HEK293 (cell line): ENCODE measurements at regions not wholly inside any gene's neighbourhood (a gene's known extent, or its start where the extent isn't known, plus 50 kb on each side); places are given as distances from the start of the nearest gene placed in this dataset.

Experiments used
- CTCF ChIA-PET: fragments of 350-600 bp; formaldehyde crosslinking; extraction: SDS; loops from one replicate; lab custom pipeline; 2021; ENCODE audit warnings: antibody characterized with exemption; lab: Yijun Ruan, JAX
- POLR2A ChIA-PET: fragments of 300-600 bp; formaldehyde crosslinking; extraction: SDS; loops from one replicate; lab custom pipeline; 2020; ENCODE audit warnings: antibody characterized with exemption, inconsistent platforms; lab: Yijun Ruan, JAX
- H3K27ac ChIP-seq: fragments of 200-500 bp; sonication (Bioruptor generic); 2 replicates; pipeline ENCODE4 v1.5.1; 2014; ENCODE audit warnings: low read depth, low read length, control low read depth, inconsistent platforms; ENCODE audit errors: extremely low read depth
- H3K36me3 ChIP-seq, 2 experiments: fragments of 200-500 bp in 1 of 2; sonication (Bioruptor generic) in 1 of 2; 1 replicate in 1 of 2; 2 replicates in 1 of 2; pipeline ENCODE4 v1.5.1; 2014 to 2017; ENCODE audit warnings: inconsistent platforms in 2 of 2, low read length in 2 of 2; ENCODE audit not compliant: control insufficient read depth in 2 of 2, insufficient read depth in 1 of 2
- H3K4me1 ChIP-seq: fragments of 200-500 bp; sonication (Bioruptor generic); 2 replicates; pipeline ENCODE4 v1.5.1; 2014; ENCODE audit warnings: mild to moderate bottlenecking, low read length, inconsistent platforms; ENCODE audit not compliant: control insufficient read depth, insufficient read depth
- H3K4me3 ChIP-seq: 2 replicates; pipeline ENCODE4 v1.5.1; 2011; ENCODE audit warnings: low read depth, mild to moderate bottlenecking, control low read depth, low read length, moderate library complexity
- H3K9me3 ChIP-seq: fragments of 200-500 bp; sonication (Bioruptor generic); 2 replicates; pipeline ENCODE4 v1.5.1; 2014; ENCODE audit warnings: low read depth, low read length, inconsistent platforms; ENCODE audit not compliant: control insufficient read depth, insufficient read depth
- BCL11B ChIP-seq: fragments of 450-650 bp; formaldehyde crosslinking; IDR thresholded peaks from 2 replicates; pipeline ENCODE4 v1.5.1; 2016; ENCODE audit warnings: low read depth, missing biosample characterization, missing genetic modification characterization
- KLF16 ChIP-seq: fragments of 450-650 bp; formaldehyde crosslinking; IDR thresholded peaks from 2 replicates; pipeline ENCODE4 v1.5.1; 2017; ENCODE audit warnings: missing biosample characterization, missing genetic modification characterization
- SCRT1 ChIP-seq: fragments of 450-650 bp; formaldehyde crosslinking; IDR thresholded peaks from 2 replicates; pipeline ENCODE4 v1.5.1; 2016; ENCODE audit warnings: missing biosample characterization, missing genetic modification characterization, borderline replicate concordance
- ZBTB7A ChIP-seq: fragments of 450-650 bp; formaldehyde crosslinking; IDR thresholded peaks from 2 replicates; pipeline ENCODE4 v1.5.1; 2016; ENCODE audit warnings: low read depth, missing biosample characterization, missing genetic modification characterization
- ZNF140 ChIP-seq: fragments of 450-650 bp; formaldehyde crosslinking; IDR thresholded peaks from 2 replicates; pipeline ENCODE4 v1.5.1; 2016; ENCODE audit warnings: missing biosample characterization, missing genetic modification characterization
- ZNF18 ChIP-seq: fragments of 450-650 bp; formaldehyde crosslinking; IDR thresholded peaks from 2 replicates; pipeline ENCODE4 v1.5.1; 2016; ENCODE audit warnings: missing biosample characterization, missing genetic modification characterization
- ZNF19 ChIP-seq: fragments of 450-650 bp; formaldehyde crosslinking; IDR thresholded peaks from 2 replicates; pipeline ENCODE4; 2016; ENCODE audit warnings: missing biosample characterization, missing genetic modification characterization, low read depth
- ZNF202 ChIP-seq: fragments of 450-650 bp; formaldehyde crosslinking; IDR thresholded peaks from 2 replicates; pipeline ENCODE4 v1.5.1; 2016; ENCODE audit warnings: missing biosample characterization, missing genetic modification characterization, borderline replicate concordance
- ZNF214 ChIP-seq: fragments of 450-650 bp; formaldehyde crosslinking; IDR thresholded peaks from 2 replicates; pipeline ENCODE4 v1.5.1; 2017; ENCODE audit warnings: missing biosample characterization, mild to moderate bottlenecking, missing genetic modification characterization, borderline replicate concordance
- ZNF324 ChIP-seq: fragments of 450-650 bp; formaldehyde crosslinking; IDR thresholded peaks from 2 replicates; pipeline ENCODE4 v1.5.1; 2016; ENCODE audit warnings: missing biosample characterization, missing genetic modification characterization
- ZNF366 ChIP-seq: fragments of 450-650 bp; formaldehyde crosslinking; conservative IDR thresholded peaks from 2 replicates; pipeline ENCODE4 v1.5.1; 2016; ENCODE audit warnings: missing biosample characterization, missing genetic modification characterization
- ZNF426 ChIP-seq: fragments of 450-650 bp; formaldehyde crosslinking; IDR thresholded peaks from 2 replicates; pipeline ENCODE4 v1.5.1; 2017; ENCODE audit warnings: missing biosample characterization, missing genetic modification characterization, mild to moderate bottlenecking, inconsistent platforms, moderate library complexity
- ZNF433 ChIP-seq: fragments of 450-650 bp; formaldehyde crosslinking; IDR thresholded peaks from 2 replicates; pipeline ENCODE4 v1.5.1; 2016; ENCODE audit warnings: missing biosample characterization, missing genetic modification characterization, low read depth
- ZNF529 ChIP-seq: fragments of 450-650 bp; formaldehyde crosslinking; IDR thresholded peaks from 2 replicates; pipeline ENCODE4 v1.5.1; 2017; ENCODE audit warnings: missing genetic modification characterization, missing biosample characterization; ENCODE audit not compliant: insufficient replicate concordance
- ZNF530 ChIP-seq: fragments of 450-650 bp; formaldehyde crosslinking; IDR thresholded peaks from 2 replicates; pipeline ENCODE4 v1.5.1; 2016; ENCODE audit warnings: low read depth, missing biosample characterization, missing genetic modification characterization
- ZNF571 ChIP-seq: fragments of 450-650 bp; formaldehyde crosslinking; IDR thresholded peaks from 2 replicates; pipeline ENCODE4 v1.5.0; 2017; ENCODE audit warnings: missing biosample characterization, missing genetic modification characterization
- ZNF623 ChIP-seq: fragments of 450-650 bp; formaldehyde crosslinking; IDR thresholded peaks from 2 replicates; pipeline ENCODE4 v1.5.1; 2016; ENCODE audit warnings: missing biosample characterization, missing genetic modification characterization
- ZNF654 ChIP-seq: fragments of 450-650 bp; formaldehyde crosslinking; IDR thresholded peaks from 2 replicates; pipeline ENCODE4 v1.5.1; 2016; ENCODE audit warnings: low read depth, missing biosample characterization, missing genetic modification characterization
- ZNF768 ChIP-seq: fragments of 450-650 bp; formaldehyde crosslinking; IDR thresholded peaks from 2 replicates; pipeline ENCODE4 v1.5.1; 2018; ENCODE audit warnings: missing biosample characterization, mild to moderate bottlenecking, missing genetic modification characterization
- ZNF776 ChIP-seq: fragments of 450-650 bp; formaldehyde crosslinking; IDR thresholded peaks from 2 replicates; pipeline ENCODE4 v1.5.0; 2017; ENCODE audit warnings: missing biosample characterization, missing genetic modification characterization, borderline replicate concordance

- H3K4me3 ChIP-seq: no peak overlapping the region
- no peaks in the 10 kb centered on the region for H3K36me3 ChIP-seq
- H3K9me3 ChIP-seq: no peaks in the 10 kb centered on the region
- no peak overlapping the region for H3K27ac ChIP-seq
- H3K4me1 ChIP-seq: no peaks in the 10 kb centered on the region
- TF ChIP-seq SCRT1 (tag by site-specific recombination) (no peak), BCL11B (tag by site-specific recombination) (no peak), ZNF768 (tag by site-specific recombination) (no peak), ZNF366 (tag by site-specific recombination) (no peak), ZNF433 (tag by site-specific recombination) (no peak), ZBTB7A (tag by site-specific recombination) (no peak), ZNF623 (no peak), ZNF529 (tag by site-specific recombination) (no peak)
- ChIA-PET POLR2A (no interaction called here), CTCF (interaction anchor here (1.0 kb wide), 1 partner anchor 37 kb away, joined by 6 read pairs; no protein-coding TSS in a partner anchor)
Observed at GRCh38 chr20:59458645-59459044, 145.7 kb upstream of the PHACTR3 start.

- Histone ChIP-seq H3K27ac (no peak overlapping the region), H3K9me3 (no peaks in the 10 kb centered on the region), H3K36me3 (no peaks in the 10 kb centered on the region), H3K4me3 (no peak overlapping the region), H3K4me1 (no peaks in the 10 kb centered on the region)
- POLR2A ChIA-PET: no interaction called here
- CTCF ChIA-PET: interaction anchor here (1.0 kb wide), 1 partner anchor 36 kb away, joined by 6 read pairs; no protein-coding TSS in a partner anchor
- TF ChIP-seq ZNF426 (tag by site-specific recombination) (no peak), ZNF18 (tag by site-specific recombination) (no peak), ZNF140 (tag by site-specific recombination) (no peak), ZNF202 (tag by site-specific recombination) (no peak), ZNF19 (no peak), ZNF214 (tag by site-specific recombination) (no peak), ZNF530 (no peak), ZNF776 (tag by site-specific recombination) (no peak), ZNF324 (tag by site-specific recombination) (no peak)
- TF ChIP-seq, all 188 proteins: peak for 0
Observed at GRCh38 chr20:59459586-59459985, 144.8 kb upstream of the PHACTR3 start.

DNA sequence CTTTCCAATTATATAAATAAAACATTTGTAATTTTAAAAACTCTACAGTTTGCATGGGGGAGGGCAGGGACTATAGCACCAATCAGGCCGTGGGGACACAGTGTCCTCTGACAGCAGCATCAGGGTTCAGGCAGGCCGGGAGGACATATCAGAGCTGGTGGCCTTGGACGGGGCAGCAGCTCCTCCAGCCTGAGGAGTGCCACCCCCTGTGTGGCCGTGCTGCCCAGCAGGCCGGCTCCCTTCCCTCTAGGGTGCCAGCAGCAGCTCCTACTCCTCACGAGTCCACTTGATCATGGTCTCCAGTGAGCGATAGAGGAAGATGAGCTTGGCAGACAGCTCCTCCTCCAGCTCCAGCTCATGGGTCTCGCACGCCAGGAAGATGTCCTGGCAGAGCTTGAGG is 144.0 kb upstream of the PHACTR3 start:
- Histone ChIP-seq H3K27ac (no peak overlapping the region), H3K4me3 (no peak overlapping the region), H3K9me3 (no peaks in the 10 kb centered on the region), H3K4me1 (no peaks in the 10 kb centered on the region), H3K36me3 (no peaks in the 10 kb centered on the region)
- ChIA-PET POLR2A (no interaction called here), CTCF (interaction anchor here (0.7 kb wide), 1 partner anchor 300 kb away, joined by 3 read pairs; no protein-coding TSS in a partner anchor)
- no peak for TF ChIP-seq ZNF654 (tag by site-specific recombination)
- no peak for TF ChIP-seq ZNF426 (tag by site-specific recombination)
- no peak for TF ChIP-seq ZNF571 (tag by site-specific recombination)
- no peak for TF ChIP-seq KLF16
